ENCODE measurements at regions not wholly inside any gene's neighbourhood (a gene's known extent, or its start where the extent isn't known, plus 50 kb on each side); places are given as distances from the start of the nearest gene placed in this dataset.

DNA sequence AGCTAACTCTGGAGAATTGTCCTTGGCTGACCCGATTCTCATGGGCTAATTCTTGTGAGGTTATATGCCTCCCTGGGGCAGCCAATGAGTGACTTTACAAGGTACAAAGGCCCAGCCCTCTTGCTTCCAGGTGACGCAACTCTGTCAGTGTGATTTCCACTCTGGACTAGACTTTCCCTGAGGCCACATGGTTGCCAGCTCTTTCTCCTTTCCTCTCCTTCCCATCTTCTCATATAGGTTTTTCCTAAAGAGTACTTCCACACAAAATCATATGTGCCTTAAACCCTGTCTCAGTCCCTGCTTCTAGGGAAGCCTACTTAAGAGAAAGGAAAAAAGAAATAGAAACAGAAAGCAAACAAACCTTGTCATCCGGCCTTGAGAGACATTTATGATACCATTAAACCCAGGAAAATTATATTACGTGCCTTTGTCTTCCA, 226.2 kb upstream of the ZSWIM2 start:
- intact Hi-C loops (cut with DNase I; ENCODE audit: low total_unique reads) = no loop called here
- no peaks in the 10 kb centered on the region for H3K27me3 ChIP-seq

DNA sequence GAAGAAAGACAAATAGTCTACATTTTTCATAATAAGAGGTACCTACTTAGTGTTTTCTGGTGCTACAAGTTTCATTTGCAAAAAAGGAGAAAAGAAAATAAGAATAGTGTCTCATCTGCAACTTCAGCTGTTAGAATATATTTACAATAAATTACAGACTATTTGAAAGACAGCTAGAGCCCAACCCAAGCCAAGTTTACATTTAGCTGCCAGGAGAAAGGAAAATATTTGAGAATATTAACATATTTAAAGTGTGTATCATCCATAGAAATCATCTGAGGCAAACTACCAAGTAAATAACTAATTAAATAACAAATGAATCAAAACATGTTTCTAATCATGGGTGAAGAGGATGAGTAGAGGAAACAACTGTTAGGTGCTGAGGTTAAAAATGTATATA, 209.2 kb upstream of the ZSWIM2 start:
- no peaks in the 10 kb centered on the region for H3K4me1 ChIP-seq
- no peak overlapping the region for H3K4me3 ChIP-seq
- H3K27ac ChIP-seq = no peak overlapping the region
- no peaks in the 10 kb centered on the region for H3K27me3 ChIP-seq
- TF ChIP-seq POLR2AphosphoS5 (IDR thresholded peaks at IDR 0.05) (no peak), POLR2A (IDR thresholded peaks at IDR 0.05) (no peak)
- TF ChIP-seq, protein P1, sequence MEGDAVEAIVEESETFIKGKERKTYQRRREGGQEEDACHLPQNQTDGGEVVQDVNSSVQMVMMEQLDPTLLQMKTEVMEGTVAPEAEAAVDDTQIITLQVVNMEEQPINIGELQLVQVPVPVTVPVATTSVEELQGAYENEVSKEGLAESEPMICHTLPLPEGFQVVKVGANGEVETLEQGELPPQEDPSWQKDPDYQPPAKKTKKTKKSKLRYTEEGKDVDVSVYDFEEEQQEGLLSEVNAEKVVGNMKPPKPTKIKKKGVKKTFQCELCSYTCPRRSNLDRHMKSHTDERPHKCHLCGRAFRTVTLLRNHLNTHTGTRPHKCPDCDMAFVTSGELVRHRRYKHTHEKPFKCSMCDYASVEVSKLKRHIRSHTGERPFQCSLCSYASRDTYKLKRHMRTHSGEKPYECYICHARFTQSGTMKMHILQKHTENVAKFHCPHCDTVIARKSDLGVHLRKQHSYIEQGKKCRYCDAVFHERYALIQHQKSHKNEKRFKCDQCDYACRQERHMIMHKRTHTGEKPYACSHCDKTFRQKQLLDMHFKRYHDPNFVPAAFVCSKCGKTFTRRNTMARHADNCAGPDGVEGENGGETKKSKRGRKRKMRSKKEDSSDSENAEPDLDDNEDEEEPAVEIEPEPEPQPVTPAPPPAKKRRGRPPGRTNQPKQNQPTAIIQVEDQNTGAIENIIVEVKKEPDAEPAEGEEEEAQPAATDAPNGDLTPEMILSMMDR (IDR thresholded peaks at IDR 0.05) = no peak
- intact Hi-C loops (cut with DNase I; ENCODE audit: low total_unique reads) = no loop called here
- H3K9me3 ChIP-seq = no peaks in the 10 kb centered on the region
- no peaks in the 10 kb centered on the region for H3K36me3 ChIP-seq
- DNase-seq (ENCODE audit: low spot score in 2 of 2) = no peak

More for the DNA sequence above, 226.2 kb upstream of the ZSWIM2 start:
- H3K27ac ChIP-seq = no peak overlapping the region
- H3K4me3 ChIP-seq = no peak overlapping the region
- no peaks in the 10 kb centered on the region for H3K9me3 ChIP-seq
- DNase-seq (ENCODE audit: low spot score in 2 of 2) = no peak
- no peaks in the 10 kb centered on the region for H3K36me3 ChIP-seq
- no peaks in the 10 kb centered on the region for H3K4me1 ChIP-seq
- TF ChIP-seq POLR2AphosphoS5 (IDR thresholded peaks at IDR 0.05) (no peak), POLR2A (IDR thresholded peaks at IDR 0.05) (no peak)
- TF ChIP-seq, protein P1 (IDR thresholded peaks at IDR 0.05) = no peak

DNA sequence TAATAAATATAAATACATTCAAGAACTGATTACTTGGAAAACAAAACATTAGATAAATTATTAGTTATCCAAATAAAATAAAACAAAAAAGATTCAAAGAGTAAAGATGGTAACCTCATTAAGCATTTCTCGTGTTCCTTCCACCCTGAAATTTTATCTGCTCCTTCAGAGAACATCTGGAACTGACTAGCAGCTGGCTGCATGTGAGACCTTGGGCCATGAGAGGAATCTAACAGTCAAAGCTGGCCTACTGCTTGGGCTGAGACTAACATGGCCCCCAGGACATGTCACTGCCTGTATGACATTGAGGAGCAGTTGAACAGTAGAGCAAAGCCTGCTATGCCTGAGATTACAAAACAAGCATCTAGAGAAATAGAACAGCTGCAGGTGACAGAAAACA, 208.5 kb upstream of the ZSWIM2 start:
- Histone ChIP-seq H3K27ac (no peak overlapping the region), H3K4me1 (no peaks in the 10 kb centered on the region), H3K9me3 (no peaks in the 10 kb centered on the region), H3K27me3 (no peaks in the 10 kb centered on the region), H3K4me3 (no peak overlapping the region), H3K36me3 (no peaks in the 10 kb centered on the region)
- intact Hi-C loops (cut with DNase I; ENCODE audit: low total_unique reads) = no loop called here
- TF ChIP-seq POLR2AphosphoS5 (IDR thresholded peaks at IDR 0.05) (no peak), POLR2A (IDR thresholded peaks at IDR 0.05) (no peak)
- TF ChIP-seq, protein P1 (IDR thresholded peaks at IDR 0.05) = no peak
- no peak for DNase-seq (ENCODE audit: low spot score in 2 of 2)

DNA sequence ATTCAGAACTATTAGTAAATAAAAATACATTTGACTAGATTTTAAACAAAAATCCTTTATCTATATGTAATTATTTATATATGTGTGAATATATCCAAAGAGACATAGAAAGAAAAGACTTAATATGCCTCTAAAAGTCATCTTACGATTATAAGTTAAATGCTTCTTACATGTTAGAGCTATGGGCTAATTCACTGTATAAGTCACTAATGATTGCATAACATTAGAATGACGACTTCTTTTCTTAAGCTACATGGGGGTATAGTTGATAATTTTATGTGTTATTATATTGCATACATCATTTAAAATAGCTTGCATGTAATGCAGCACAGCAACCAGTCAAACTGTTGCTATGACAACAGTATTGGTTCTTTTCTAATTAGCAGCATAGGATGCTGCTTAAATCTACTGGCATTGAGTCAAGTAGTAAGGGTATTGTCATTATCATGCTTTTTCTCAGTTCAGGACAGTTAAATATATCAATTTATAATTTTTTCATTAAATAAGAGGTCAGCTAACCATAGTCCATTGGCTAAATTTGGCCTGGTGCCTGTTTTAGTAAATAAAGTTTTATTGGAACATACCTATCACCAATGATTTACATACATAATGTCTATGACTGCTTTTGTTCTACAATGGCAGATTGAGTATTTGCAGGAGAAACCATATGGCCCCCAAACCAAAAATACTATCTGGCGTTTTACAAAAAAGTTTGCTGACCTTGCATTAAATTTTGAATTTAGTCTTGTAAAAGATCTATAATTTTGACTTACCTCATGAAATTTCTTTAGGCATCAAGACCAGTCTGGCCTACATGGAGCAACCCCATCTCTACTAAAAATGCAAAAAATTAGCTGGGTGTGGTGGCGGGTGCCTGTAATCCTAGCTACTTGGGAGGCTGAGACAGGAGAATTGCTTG, 207.7 kb upstream of the ZSWIM2 start:
- Histone ChIP-seq H3K4me3 (no peak overlapping the region), H3K36me3 (no peaks in the 10 kb centered on the region), H3K27ac (no peak overlapping the region), H3K9me3 (no peaks in the 10 kb centered on the region), H3K4me1 (no peaks in the 10 kb centered on the region), H3K27me3 (no peaks in the 10 kb centered on the region)
- TF ChIP-seq, protein P1 (IDR thresholded peaks at IDR 0.05) = no peak
- no peak for TF ChIP-seq POLR2A (IDR thresholded peaks at IDR 0.05)
- TF ChIP-seq POLR2AphosphoS5 (IDR thresholded peaks at IDR 0.05) = no peak
- DNase-seq (ENCODE audit: low spot score in 2 of 2) = no peak
- intact Hi-C loops (cut with DNase I; ENCODE audit: low total_unique reads) = no loop called here

DNA sequence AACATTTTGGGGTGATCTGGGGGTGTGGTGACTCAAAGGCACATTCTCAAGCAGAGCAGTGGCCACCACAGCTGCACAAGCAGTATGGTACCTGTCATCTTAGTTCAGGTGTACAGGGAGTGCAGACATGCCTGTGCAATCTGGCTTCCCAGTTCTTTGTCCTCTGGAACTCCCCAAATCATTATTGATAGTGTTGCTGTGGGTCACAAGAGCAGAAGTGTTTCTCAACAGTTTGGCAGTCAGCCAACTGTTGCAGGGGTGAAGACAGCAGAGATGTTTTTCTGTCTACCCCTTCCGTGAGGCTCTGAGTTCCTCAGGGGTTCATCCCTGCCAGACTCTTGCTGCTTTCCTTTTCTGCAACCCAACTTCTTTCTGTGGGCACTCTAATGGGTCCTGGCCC, 206.5 kb upstream of the ZSWIM2 start:
- DNase-seq (ENCODE audit: low spot score in 2 of 2) = no peak

More for the DNA sequence above, 206.5 kb upstream of the ZSWIM2 start:
- Histone ChIP-seq H3K9me3 (no peaks in the 10 kb centered on the region), H3K27me3 (no peaks in the 10 kb centered on the region), H3K4me3 (no peak overlapping the region), H3K27ac (no peak overlapping the region), H3K36me3 (no peaks in the 10 kb centered on the region), H3K4me1 (no peaks in the 10 kb centered on the region)
- intact Hi-C loops (cut with DNase I; ENCODE audit: low total_unique reads) = no loop called here
- TF ChIP-seq, protein P1 (IDR thresholded peaks at IDR 0.05) = no peak
- TF ChIP-seq POLR2AphosphoS5 (IDR thresholded peaks at IDR 0.05) (no peak), POLR2A (IDR thresholded peaks at IDR 0.05) (no peak)
